T-cell (primary cell): ENCODE measurements at regions not wholly inside any gene's neighbourhood (a gene's known extent, or its start where the extent isn't known, plus 50 kb on each side); places are given as distances from the start of the nearest gene placed in this dataset.

Source experiments
- ATAC-seq, 4 experiments: fragments of 200-7000 bp in 3 of 4; fragments of 150-1000 bp in 1 of 4; cut with Tn5 transposase; replicated peaks in 1 of 4; 1 replicate in 3 of 4; 2 replicates in 1 of 4; pipeline ENCODE4 v1.10.0; 2021; ENCODE audit warnings: moderate library complexity in 3 of 4, mild to moderate bottlenecking in 2 of 4, moderate number of reproducible peaks in 1 of 4
- CTCF ChIA-PET, 2 donors: fragments of 300-600 bp; sonication (Branson Sonifier 250); formaldehyde crosslinking; loops; one replicate each; lab custom pipeline; 2022; ENCODE audit warnings: antibody characterized with exemption in 2 of 2; lab: Charles Lee
- POLR2A ChIA-PET, 2 donors: fragments of 300-600 bp; sonication (Branson Sonifier 250); formaldehyde crosslinking; loops; one replicate each; lab custom pipeline; 2022; ENCODE audit warnings: antibody characterized with exemption in 2 of 2; lab: Charles Lee
- DNase-seq, 35 experiments: peaks; one replicate each; pipeline versions ENCODE4 v3.0.0 to v3.0.0-alpha.2; 2013 to 2023
- H3K27ac ChIP-seq: one replicate; pipeline ENCODE4 v1.5.1; 2013; ENCODE audit warnings: low read length
- H3K27me3 ChIP-seq, 2 experiments: replicated peaks in 1 of 2; 1 replicate in 1 of 2; 2 replicates in 1 of 2; pipeline versions ENCODE4 v1.6.1 to v1.7.0; 2013; ENCODE audit warnings: low read length in 1 of 2, mixed read lengths in 1 of 2; ENCODE audit not compliant: control insufficient read depth in 2 of 2, insufficient read depth in 2 of 2; ENCODE audit errors: extremely low read depth in 1 of 2
- H3K36me3 ChIP-seq, 2 donors: 1 replicate in 1 of 2; 2 replicates in 1 of 2; pipeline versions ENCODE4 v1.6.1 to v1.7.0; 2013; ENCODE audit warnings: low read length in 1 of 2; ENCODE audit not compliant: control insufficient read depth in 2 of 2, insufficient read depth in 1 of 2; ENCODE audit errors: extremely low read depth in 1 of 2
- H3K4me1 ChIP-seq, 2 experiments: 1 replicate in 1 of 2; 2 replicates in 1 of 2; pipeline versions ENCODE4 v1.6.1 to v1.7.0; 2013; ENCODE audit warnings: low read length in 2 of 2, mixed read lengths in 1 of 2; ENCODE audit not compliant: insufficient read depth in 2 of 2, control insufficient read depth in 1 of 2; ENCODE audit errors: extremely low read depth in 1 of 2
- H3K4me3 ChIP-seq, 2 donors: 1 replicate in 1 of 2; 2 replicates in 1 of 2; pipeline versions ENCODE4 v1.5.1 to v1.7.0; 2013; ENCODE audit warnings: mild to moderate bottlenecking in 2 of 2, low read length in 1 of 2, moderate library complexity in 1 of 2; ENCODE audit not compliant: control insufficient read depth in 1 of 2; ENCODE audit errors: extremely low read depth in 1 of 2
- H3K9me3 ChIP-seq: 2 replicates; pipeline ENCODE4 v1.7.0; 2013
- H3K27ac Mint-ChIP-seq, 2 donors: one replicate each; pipeline ENCODE4 v1.8.0; 2020 to 2021; ENCODE audit warnings: mild to moderate bottlenecking in 2 of 2, mixed read lengths in 2 of 2
- H3K27me3 Mint-ChIP-seq, 2 donors: one replicate each; pipeline ENCODE4 v1.8.0; 2021 to 2022; ENCODE audit warnings: mixed read lengths in 2 of 2
- H3K36me3 Mint-ChIP-seq: one replicate; pipeline ENCODE4 v1.8.0; 2021; ENCODE audit warnings: mixed read lengths
- H3K4me1 Mint-ChIP-seq, 3 donors: one replicate each; pipeline ENCODE4 v1.8.0; 2020 to 2022; ENCODE audit warnings: mixed read lengths in 3 of 3, mild to moderate bottlenecking in 1 of 3
- H3K4me3 Mint-ChIP-seq, 3 donors: one replicate each; pipeline ENCODE4 v1.8.0; 2020 to 2022; ENCODE audit warnings: mild to moderate bottlenecking in 3 of 3, mixed read lengths in 3 of 3, moderate library complexity in 3 of 3
- H3K9me3 Mint-ChIP-seq, 3 donors: one replicate each; pipeline ENCODE4 v1.8.0; 2020 to 2022; ENCODE audit warnings: mixed read lengths in 3 of 3
- WGBS: methylation state at CpG from one replicate; pipeline ENCODE4 v1.1.5; 2013; ENCODE audit warnings: missing lambda C conversion rate; ENCODE audit not compliant: insufficient coverage; 5-methylcytosine and 5-hydroxymethylcytosine counted together

DNA sequence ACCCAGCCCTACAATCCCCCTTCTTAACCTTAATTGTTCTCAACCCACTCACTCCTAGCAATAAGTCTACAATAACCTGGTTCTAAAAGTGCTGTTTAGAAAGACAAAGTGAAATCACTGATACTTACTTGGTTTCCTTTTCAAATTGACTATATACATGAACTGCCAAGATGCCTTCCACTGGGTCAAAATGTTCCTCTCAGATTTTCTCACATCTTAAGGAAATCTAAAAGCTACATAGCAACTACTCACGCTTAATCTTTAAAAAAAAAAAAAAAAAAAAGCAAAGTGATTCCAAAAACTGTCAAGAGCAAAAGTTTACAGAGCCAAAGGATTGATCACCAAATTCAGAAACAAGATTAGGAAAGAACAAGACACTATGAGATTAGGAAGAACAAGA is 68.7 kb upstream of the MAP4 start:
- DNase-seq (no peak), ATAC-seq (no peak)
- Histone ChIP-seq H3K9me3 (no peaks in the 10 kb centered on the region), H3K27ac (no peak overlapping the region), H3K36me3 (no peaks in the 10 kb centered on the region), H3K4me1 (peaks cover 5 to 19% of the 10 kb centered on the region in 2 experiments), H3K4me3 (no peak overlapping the region), H3K27me3 (no peaks in the 10 kb centered on the region)
- WGBS: no CpG with 5 or more reads among the region's 1 CpG
- Mint-ChIP-seq H3K36me3 (peaks cover 11% of the 10 kb centered on the region), H3K4me3 (no peak overlapping the region), H3K4me1 (peaks cover 24 to 33% (median 30%) of the 10 kb centered on the region in 3 donors), H3K27ac (no peak overlapping the region), H3K9me3 (no peaks in the 10 kb centered on the region), H3K27me3 (no peaks in the 10 kb centered on the region)
- POLR2A ChIA-PET: no interaction called here
- CTCF ChIA-PET: interaction anchor here in 1 of 2 donors (0.7 kb wide), 1 partner anchor 241 kb away, joined by 6 read pairs; no protein-coding TSS in a partner anchor

DNA sequence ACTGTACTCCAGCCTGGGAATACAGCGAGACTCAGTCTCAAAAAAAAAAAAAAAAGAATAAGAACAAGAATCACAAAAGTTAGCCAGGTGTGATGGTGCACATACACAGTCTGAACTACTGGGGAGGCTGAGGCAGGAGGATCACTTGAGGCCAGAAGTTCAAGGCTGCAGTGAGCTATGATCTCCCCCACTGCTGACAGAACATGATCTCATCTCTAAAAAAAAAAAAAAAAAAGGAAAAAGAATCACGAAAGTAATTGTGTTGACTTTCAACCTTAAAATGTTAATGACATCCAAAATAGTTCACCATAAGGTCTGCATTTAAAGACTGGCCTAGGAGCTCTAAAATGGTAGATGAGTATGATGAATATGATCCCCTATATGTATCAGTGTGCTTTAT is 68.0 kb upstream of the MAP4 start:
- Mint-ChIP-seq H3K4me3 (no peak overlapping the region), H3K9me3 (no peaks in the 10 kb centered on the region), H3K36me3 (peaks cover 11% of the 10 kb centered on the region), H3K27ac (no peak overlapping the region), H3K27me3 (no peaks in the 10 kb centered on the region), H3K4me1 (peaks cover 20 to 29% (median 27%) of the 10 kb centered on the region in 3 donors)
- Histone ChIP-seq H3K27ac (no peak overlapping the region), H3K4me3 (no peak overlapping the region), H3K27me3 (no peaks in the 10 kb centered on the region), H3K9me3 (no peaks in the 10 kb centered on the region), H3K36me3 (peaks cover 0 to 3% of the 10 kb centered on the region in 2 donors), H3K4me1 (peaks cover 5 to 13% of the 10 kb centered on the region in 2 experiments)
- ChIA-PET POLR2A (no interaction called here), CTCF (interaction anchor here in 1 of 2 donors (0.7 kb wide), 1 partner anchor 240 kb away, joined by 6 read pairs; no protein-coding TSS in a partner anchor)
- ATAC-seq (no peak), DNase-seq (no peak)
- no CpG with 5 or more reads among the region's 2 CpGs for WGBS

DNA sequence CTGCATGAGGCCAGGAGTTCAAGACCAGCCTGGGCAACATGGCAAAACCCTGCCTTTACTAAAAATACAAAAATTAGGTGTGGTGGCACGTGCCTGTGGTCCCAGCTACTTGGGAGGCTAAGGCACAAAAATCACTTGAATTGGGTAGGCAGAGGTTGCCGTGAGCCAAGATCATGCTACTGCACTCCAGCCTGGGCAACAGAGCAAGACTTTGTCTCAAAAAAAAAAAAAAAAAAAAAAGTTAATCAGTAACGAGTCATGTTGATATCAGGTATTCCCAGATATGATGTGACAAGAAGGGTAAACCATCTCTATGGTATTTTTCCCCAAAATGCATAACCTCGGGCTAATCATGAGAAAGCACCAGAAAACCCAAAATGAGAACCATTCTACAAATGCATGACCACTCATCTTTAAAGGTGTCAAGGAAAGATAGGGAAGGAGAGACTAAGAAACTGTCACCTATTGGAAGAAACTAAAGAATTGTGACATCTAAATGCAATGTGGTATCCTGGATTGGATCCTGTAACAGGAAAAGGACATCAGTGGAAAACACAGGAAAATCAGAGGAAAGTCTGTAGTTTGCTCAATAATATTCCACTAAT is 66.5 kb upstream of the MAP4 start:
- peaks cover 0 to 5% of the 10 kb centered on the region in 2 experiments for H3K4me1 ChIP-seq
- no peak overlapping the region for H3K4me3 Mint-ChIP-seq
- H3K36me3 Mint-ChIP-seq: peaks cover 13% of the 10 kb centered on the region
- ATAC-seq (no peak), DNase-seq (no peak)
- CTCF ChIA-PET: interaction anchor here in 1 of 2 donors (0.7 kb wide), 1 partner anchor 14 kb away, joined by 8 read pairs; no protein-coding TSS in a partner anchor
- POLR2A ChIA-PET: no interaction called here
- peaks cover 15 to 26% (median 22%) of the 10 kb centered on the region in 3 donors for H3K4me1 Mint-ChIP-seq
- no peaks in the 10 kb centered on the region for H3K27me3 Mint-ChIP-seq
- H3K27ac Mint-ChIP-seq: no peak overlapping the region
- peaks cover 0 to 3% of the 10 kb centered on the region in 2 donors for H3K36me3 ChIP-seq
- H3K9me3 ChIP-seq: no peaks in the 10 kb centered on the region
- WGBS: 94% methylated on average over 2 of the region's 4 CpGs
- H3K27me3 ChIP-seq: no peaks in the 10 kb centered on the region
- H3K4me3 ChIP-seq: no peak overlapping the region
- H3K9me3 Mint-ChIP-seq: no peaks in the 10 kb centered on the region
- no peak overlapping the region for H3K27ac ChIP-seq

DNA sequence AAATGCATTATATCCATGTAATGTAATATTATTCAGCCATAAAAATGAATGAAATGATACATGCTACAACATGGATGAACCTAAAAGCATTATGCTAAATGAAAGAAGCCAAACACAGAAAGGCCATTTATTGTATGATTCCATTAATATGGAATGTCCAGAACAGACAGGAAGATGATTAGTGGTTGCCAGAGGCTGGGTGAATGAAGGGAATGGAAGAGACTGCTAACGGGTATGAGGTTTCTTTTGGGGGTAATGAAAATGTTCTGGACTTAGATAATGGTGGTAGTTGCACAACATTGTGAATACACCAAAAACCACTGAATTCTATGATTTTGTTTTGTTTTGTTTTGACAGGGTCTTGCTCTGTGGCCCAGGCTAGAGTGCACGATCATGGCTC is 61.6 kb upstream of the MAP4 start:
- ATAC-seq (no peak), DNase-seq (no peak)
- Histone ChIP-seq H3K27ac (no peak overlapping the region), H3K27me3 (no peaks in the 10 kb centered on the region), H3K9me3 (no peaks in the 10 kb centered on the region), H3K4me3 (no peak overlapping the region), H3K4me1 (no peaks in the 10 kb centered on the region), H3K36me3 (peaks cover 0 to 3% of the 10 kb centered on the region in 2 donors)
- ChIA-PET CTCF (no interaction called here), POLR2A (no interaction called here)
- Mint-ChIP-seq H3K27ac (peak overlapping the region in 1 of 2 donors; percentile 34), H3K4me3 (no peak overlapping the region), H3K9me3 (no peaks in the 10 kb centered on the region), H3K36me3 (peaks cover 8% of the 10 kb centered on the region), H3K27me3 (no peaks in the 10 kb centered on the region), H3K4me1 (peaks cover 6 to 10% (median 7%) of the 10 kb centered on the region in 3 donors)
- WGBS: no CpG with 5 or more reads among the region's 2 CpGs

DNA sequence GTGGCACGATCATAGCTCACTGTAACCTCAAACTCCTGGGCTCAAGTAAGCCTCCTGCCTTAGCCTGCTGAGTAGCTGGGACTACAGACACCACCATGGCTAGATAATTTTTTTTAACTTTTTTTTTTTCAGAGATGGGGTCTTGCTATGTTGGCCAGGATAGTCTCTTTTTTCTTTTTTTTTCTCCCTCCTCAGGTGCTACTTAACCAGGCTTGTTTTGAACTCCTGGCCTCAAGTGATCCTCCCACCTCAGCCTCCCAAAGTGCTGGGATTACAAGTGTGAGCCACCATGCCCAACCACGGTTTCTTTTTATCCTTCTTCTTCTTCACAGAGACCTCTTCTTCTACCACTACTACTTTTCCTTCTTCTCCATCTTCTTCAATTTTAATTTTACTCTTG is 53.8 kb upstream of the MAP4 start:
- Mint-ChIP-seq H3K27ac (no peak overlapping the region), H3K27me3 (no peaks in the 10 kb centered on the region), H3K36me3 (peaks cover 15% of the 10 kb centered on the region), H3K4me1 (peaks cover 8 to 19% (median 13%) of the 10 kb centered on the region in 3 donors), H3K4me3 (no peak overlapping the region), H3K9me3 (no peaks in the 10 kb centered on the region)
- H3K4me1 ChIP-seq: no peaks in the 10 kb centered on the region
- H3K36me3 ChIP-seq: peaks cover 0 to 15% of the 10 kb centered on the region in 2 donors
- H3K4me3 ChIP-seq: no peak overlapping the region
- no peaks in the 10 kb centered on the region for H3K27me3 ChIP-seq
- DNase-seq (no peak), ATAC-seq (no peak)
- 100% methylated on average over 1 of the region's 2 CpGs for WGBS
- no peaks in the 10 kb centered on the region for H3K9me3 ChIP-seq
- no peak overlapping the region for H3K27ac ChIP-seq
- POLR2A ChIA-PET: interaction anchor here in 1 of 2 donors (0.8 kb wide), 1 partner anchor 107 kb away, joined by 4 read pairs; no protein-coding TSS in a partner anchor
- CTCF ChIA-PET: no interaction called here

DNA sequence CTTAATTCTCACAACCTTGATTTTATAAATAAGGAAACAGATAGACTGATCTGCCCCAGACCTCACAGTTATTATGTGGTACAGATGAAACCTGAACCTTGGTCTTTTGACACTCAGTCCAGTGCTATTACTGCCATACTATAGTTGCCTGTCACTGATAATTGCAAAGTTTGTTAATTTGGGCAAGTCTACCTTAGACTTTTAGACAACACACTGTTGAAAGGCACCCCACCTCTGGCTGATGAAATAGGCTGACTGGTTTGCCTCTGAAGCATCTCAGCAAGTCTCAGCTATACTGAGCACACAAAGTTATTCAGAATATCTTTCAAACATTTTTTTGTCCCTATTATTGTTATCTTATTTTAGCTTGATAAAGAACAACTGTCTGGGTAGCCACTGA is 53.1 kb upstream of the MAP4 start:
- H3K27ac Mint-ChIP-seq: no peak overlapping the region
- CTCF ChIA-PET: no interaction called here

More for the DNA sequence above, 53.1 kb upstream of the MAP4 start:
- ATAC-seq (no peak), DNase-seq (no peak)
- Histone ChIP-seq H3K27me3 (no peaks in the 10 kb centered on the region), H3K4me1 (no peaks in the 10 kb centered on the region), H3K36me3 (peaks cover 0 to 15% of the 10 kb centered on the region in 2 donors), H3K27ac (no peak overlapping the region), H3K9me3 (no peaks in the 10 kb centered on the region), H3K4me3 (no peak overlapping the region)
- no peak overlapping the region for H3K4me3 Mint-ChIP-seq
- peaks cover 10 to 24% (median 18%) of the 10 kb centered on the region in 3 donors for H3K4me1 Mint-ChIP-seq
- POLR2A ChIA-PET: interaction anchor here in 1 of 2 donors (0.8 kb wide), 1 partner anchor 108 kb away, joined by 4 read pairs; no protein-coding TSS in a partner anchor
- H3K27me3 Mint-ChIP-seq: no peaks in the 10 kb centered on the region
- peaks cover 13% of the 10 kb centered on the region for H3K36me3 Mint-ChIP-seq
- no peaks in the 10 kb centered on the region for H3K9me3 Mint-ChIP-seq
